ENCODE measurements at regions not wholly inside any gene's neighbourhood (a gene's known extent, or its start where the extent isn't known, plus 50 kb on each side); places are given as distances from the start of the nearest gene placed in this dataset.

- Histone ChIP-seq H3K27ac (no peak overlapping the region), H3K4me1 (peaks cover 12% of the 10 kb centered on the region; the same call in 2 of the 3 replicates), H3K4me2 (no peak overlapping the region), H3K9me3 (no peaks in the 10 kb centered on the region), H3K4me3 (no peak overlapping the region)
- WGBS (ENCODE audit: missing lambda C conversion rate) = 66% methylated on average over 3 of the region's 3 CpGs
- TF ChIP-seq MAFK (IDR thresholded peaks at IDR 0.05; ENCODE audit: partially characterized antibody) (no peak), RARB (CRISPR knock-in tag; IDR thresholded peaks at IDR 0.05) (no peak), HMGXB4 (CRISPR knock-in tag; IDR thresholded peaks at IDR 0.05; ENCODE audit: borderline replicate concordance) (no peak), MYC (IDR thresholded peaks at IDR 0.05; ENCODE audit: borderline replicate concordance, low read length) (no peak), EHF (CRISPR knock-in tag; IDR thresholded peaks at IDR 0.05) (no peak), NFE2L2 (conservative IDR thresholded peaks at IDR 0.05; ENCODE audit: low read length) (no peak), ZNF302 (CRISPR knock-in tag; IDR thresholded peaks at IDR 0.05) (no peak), FOSB (CRISPR knock-in tag; IDR thresholded peaks at IDR 0.05) (no peak), PBX3 (IDR thresholded peaks at IDR 0.05) (no peak), ZC3H11A (IDR thresholded peaks at IDR 0.05) (no peak), REST (IDR thresholded peaks at IDR 0.05) (no peak), RFX5 (IDR thresholded peaks at IDR 0.05) (no peak), NR3C1 (IDR thresholded peaks at IDR 0.05) (no peak)
- FAIRE-seq (no peak), ATAC-seq (no peak), DNase-seq (ENCODE audit: low read depth in 1 of 2, low spot score in 1 of 2) (no peak)
- POLR2A ChIA-PET = no interaction called here
- CTCF ChIA-PET = interaction anchor here (0.9 kb wide), 1 partner anchor 752 kb away, joined by 3 read pairs; no protein-coding TSS in a partner anchor
Observed at GRCh38 chr9:118568704-118569103, 800.5 kb downstream of the BRINP1 start.

GRCh38 chr9:118569148-118569547, 800.1 kb downstream of the BRINP1 start:
- ChIA-PET POLR2A (no interaction called here), CTCF (interaction anchor here (0.9 kb wide), 1 partner anchor 752 kb away, joined by 3 read pairs; no protein-coding TSS in a partner anchor)
- WGBS (ENCODE audit: missing lambda C conversion rate) = 79% methylated on average over 3 of the region's 3 CpGs
- Histone ChIP-seq H3K4me3 (no peak overlapping the region), H3K9me3 (no peaks in the 10 kb centered on the region), H3K4me2 (no peak overlapping the region), H3K4me1 (peaks cover 7% of the 10 kb centered on the region; the same call in 2 of the 3 replicates), H3K27ac (no peak overlapping the region)
- DNase-seq (ENCODE audit: low read depth in 1 of 2, low spot score in 1 of 2) (no peak), FAIRE-seq (no peak), ATAC-seq (no peak)
- no peak for TF ChIP-seq KDM1A (IDR thresholded peaks at IDR 0.05; ENCODE audit: low read depth)
- no peak for TF ChIP-seq REST (IDR thresholded peaks at IDR 0.05)
- no peak for TF ChIP-seq ATOH8 (CRISPR knock-in tag; IDR thresholded peaks at IDR 0.05; ENCODE audit: low read depth)
- TF ChIP-seq, protein P1, sequence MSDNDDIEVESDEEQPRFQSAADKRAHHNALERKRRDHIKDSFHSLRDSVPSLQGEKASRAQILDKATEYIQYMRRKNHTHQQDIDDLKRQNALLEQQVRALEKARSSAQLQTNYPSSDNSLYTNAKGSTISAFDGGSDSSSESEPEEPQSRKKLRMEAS (IDR thresholded peaks at IDR 0.05) = no peak
- no peak for TF ChIP-seq TP53 (CRISPR knock-in tag; IDR thresholded peaks at IDR 0.05)
- TF ChIP-seq RNF2 (IDR thresholded peaks at IDR 0.05; ENCODE audit: borderline replicate concordance, low read depth) = no peak
- TF ChIP-seq, protein P2, sequence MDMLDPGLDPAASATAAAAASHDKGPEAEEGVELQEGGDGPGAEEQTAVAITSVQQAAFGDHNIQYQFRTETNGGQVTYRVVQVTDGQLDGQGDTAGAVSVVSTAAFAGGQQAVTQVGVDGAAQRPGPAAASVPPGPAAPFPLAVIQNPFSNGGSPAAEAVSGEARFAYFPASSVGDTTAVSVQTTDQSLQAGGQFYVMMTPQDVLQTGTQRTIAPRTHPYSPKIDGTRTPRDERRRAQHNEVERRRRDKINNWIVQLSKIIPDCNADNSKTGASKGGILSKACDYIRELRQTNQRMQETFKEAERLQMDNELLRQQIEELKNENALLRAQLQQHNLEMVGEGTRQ (IDR thresholded peaks at IDR 0.05) = no peak
- TF ChIP-seq, protein P3, sequence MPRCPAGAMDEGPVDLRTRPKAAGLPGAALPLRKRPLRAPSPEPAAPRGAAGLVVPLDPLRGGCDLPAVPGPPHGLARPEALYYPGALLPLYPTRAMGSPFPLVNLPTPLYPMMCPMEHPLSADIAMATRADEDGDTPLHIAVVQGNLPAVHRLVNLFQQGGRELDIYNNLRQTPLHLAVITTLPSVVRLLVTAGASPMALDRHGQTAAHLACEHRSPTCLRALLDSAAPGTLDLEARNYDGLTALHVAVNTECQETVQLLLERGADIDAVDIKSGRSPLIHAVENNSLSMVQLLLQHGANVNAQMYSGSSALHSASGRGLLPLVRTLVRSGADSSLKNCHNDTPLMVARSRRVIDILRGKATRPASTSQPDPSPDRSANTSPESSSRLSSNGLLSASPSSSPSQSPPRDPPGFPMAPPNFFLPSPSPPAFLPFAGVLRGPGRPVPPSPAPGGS (IDR thresholded peaks at IDR 0.05) = no peak
- no peak for TF ChIP-seq FOXS1 (CRISPR knock-in tag; IDR thresholded peaks at IDR 0.05)
- TF ChIP-seq HES2 (IDR thresholded peaks at IDR 0.05) = no peak
- no peak for TF ChIP-seq HDAC2 (IDR thresholded peaks at IDR 0.05)
- no peak for TF ChIP-seq SMC3 (IDR thresholded peaks at IDR 0.05)

Data from A549 (cell line).